GM12865 (cell line): ENCODE measurements at regions not wholly inside any gene's neighbourhood (a gene's known extent, or its start where the extent isn't known, plus 50 kb on each side); places are given as distances from the start of the nearest gene placed in this dataset.
A peak's percentile ranks its signal among the peaks of the same experiment; 100 is the strongest.

Source experiments
- DNase-seq: peaks from one replicate; pipeline ENCODE4 v3.0.0; 2010; ENCODE audit warnings: low read depth
- H3K4me3 ChIP-seq: 2 replicates; pipeline ENCODE4 v1.5.1; 2011; ENCODE audit warnings: mild to moderate bottlenecking, low read depth, low read length, control low read depth
- TF ChIP-seq, protein P1 (sequence below): IDR thresholded peaks from 2 replicates; pipeline ENCODE4 v1.5.1; 2011; ENCODE audit warnings: low read length, control low read depth, low read depth, inconsistent platforms; ENCODE audit not compliant: insufficient read depth; ENCODE audit errors: missing control alignments

DNA sequence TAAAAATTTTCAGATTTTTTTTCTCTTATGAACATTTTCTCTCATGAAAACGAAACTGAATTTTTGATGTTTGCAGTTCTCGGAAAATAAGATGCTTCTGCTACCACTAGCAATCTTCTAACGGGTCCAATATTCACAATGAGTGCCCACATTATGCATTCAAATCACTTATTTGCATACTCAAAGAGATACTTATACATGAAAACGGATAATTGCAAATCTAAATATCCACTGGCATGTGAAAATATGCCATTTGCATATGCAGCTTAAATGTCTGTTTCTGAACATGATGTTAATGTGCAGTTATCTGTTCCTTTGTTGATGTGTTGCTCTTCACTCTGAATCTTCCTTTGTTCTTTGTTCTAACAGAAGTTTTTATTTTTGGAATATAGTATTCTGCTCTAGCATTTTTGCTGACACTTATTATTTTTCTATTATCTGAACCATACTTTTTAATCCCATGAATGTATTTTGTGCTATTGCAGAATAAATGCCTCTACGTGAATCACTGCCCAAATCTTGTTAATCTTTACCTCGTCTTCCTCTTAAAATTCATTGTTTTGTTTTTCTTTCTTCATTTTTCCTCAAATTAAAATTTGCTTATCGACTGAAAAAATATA lies 259.4 kb upstream of the BRINP3 start:
- DNase-seq = no peak

DNA sequence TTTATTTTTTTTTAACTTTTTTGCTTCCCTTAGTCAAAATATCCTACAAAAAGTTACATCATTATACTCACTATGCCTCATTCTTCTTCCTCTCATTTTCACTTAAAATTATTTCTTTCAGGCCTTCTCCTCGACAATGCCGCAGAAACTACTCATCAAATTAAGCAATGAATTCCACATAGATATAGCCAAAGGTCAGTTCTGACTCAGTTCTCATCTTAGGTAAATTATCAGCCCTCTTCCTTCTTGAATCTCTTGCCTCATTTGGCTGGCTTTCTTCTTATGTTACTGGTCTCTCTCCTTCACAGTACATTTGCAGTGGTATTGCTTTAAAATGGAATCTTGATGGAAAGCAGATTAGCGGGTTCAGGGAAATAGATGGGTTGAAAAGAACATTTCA lies 260.7 kb upstream of the BRINP3 start:
- TF ChIP-seq, protein P1, sequence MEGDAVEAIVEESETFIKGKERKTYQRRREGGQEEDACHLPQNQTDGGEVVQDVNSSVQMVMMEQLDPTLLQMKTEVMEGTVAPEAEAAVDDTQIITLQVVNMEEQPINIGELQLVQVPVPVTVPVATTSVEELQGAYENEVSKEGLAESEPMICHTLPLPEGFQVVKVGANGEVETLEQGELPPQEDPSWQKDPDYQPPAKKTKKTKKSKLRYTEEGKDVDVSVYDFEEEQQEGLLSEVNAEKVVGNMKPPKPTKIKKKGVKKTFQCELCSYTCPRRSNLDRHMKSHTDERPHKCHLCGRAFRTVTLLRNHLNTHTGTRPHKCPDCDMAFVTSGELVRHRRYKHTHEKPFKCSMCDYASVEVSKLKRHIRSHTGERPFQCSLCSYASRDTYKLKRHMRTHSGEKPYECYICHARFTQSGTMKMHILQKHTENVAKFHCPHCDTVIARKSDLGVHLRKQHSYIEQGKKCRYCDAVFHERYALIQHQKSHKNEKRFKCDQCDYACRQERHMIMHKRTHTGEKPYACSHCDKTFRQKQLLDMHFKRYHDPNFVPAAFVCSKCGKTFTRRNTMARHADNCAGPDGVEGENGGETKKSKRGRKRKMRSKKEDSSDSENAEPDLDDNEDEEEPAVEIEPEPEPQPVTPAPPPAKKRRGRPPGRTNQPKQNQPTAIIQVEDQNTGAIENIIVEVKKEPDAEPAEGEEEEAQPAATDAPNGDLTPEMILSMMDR = no peak
- DNase-seq = no peak
- H3K4me3 ChIP-seq = no peak overlapping the region

More for the DNA sequence above, 259.4 kb upstream of the BRINP3 start:
- TF ChIP-seq, protein P1 = no peak
- no peak overlapping the region for H3K4me3 ChIP-seq

DNA sequence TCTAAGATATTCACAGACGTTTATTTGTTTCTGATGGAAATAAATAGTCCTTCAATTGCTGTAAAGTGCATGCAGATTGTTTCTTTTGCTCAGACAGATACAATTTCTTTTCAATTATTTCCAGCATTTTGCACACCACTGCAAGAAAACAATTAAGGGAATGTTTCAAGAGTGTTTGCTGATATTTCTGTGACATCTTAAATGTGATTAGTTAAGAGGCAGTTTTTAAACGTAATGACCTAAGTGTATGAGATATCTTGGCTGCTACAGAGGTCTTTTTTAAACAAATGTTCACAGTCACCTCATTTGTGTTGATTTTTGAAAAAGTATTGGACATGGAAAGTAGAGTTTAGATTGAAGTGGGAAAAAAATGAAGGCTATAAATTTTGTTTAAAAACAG lies 262.3 kb upstream of the BRINP3 start:
- TF ChIP-seq, protein P1 = no peak
- no peak for DNase-seq
- H3K4me3 ChIP-seq = no peak overlapping the region

DNA sequence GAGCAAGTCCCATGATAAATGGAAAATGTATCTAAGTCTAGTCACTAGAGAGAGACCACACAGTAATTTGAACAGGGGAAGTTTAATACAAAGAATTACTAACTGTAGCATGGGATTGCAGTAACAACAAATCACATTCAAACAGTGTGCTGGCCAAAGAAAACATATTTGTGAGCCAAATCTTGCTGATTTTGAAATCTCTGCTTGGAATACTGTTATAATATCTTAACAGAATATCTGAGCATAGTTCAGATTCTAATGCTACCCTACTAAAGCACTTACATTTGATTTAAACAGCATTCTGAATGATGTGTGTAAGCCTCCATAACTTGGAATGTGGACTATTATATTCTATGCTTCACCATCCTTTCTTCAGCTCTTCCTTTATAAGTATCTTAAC lies 270.0 kb upstream of the BRINP3 start:
- H3K4me3 ChIP-seq = no peak overlapping the region
- DNase-seq = no peak
- TF ChIP-seq, protein P1 = no peak

DNA sequence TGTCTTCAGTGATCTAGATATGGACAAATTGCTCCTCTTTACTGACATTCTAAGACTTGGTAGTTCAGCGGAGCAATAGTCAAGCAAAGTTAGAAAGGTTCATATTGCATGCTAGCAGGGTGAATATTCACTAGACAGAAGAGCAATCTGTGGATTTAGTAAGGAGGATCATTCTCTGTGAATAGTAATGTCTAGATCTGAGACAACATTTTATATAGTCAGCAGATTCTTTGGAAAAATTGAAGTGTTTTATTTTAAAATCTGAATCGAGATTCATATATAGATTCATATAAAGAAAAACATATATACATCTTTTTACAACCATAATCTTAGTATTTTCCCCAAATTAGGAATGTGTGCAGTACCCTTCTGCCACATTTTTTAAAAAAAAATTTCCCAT lies 274.5 kb upstream of the BRINP3 start:
- no peak overlapping the region for H3K4me3 ChIP-seq
- TF ChIP-seq, protein P1 = no peak
- no peak for DNase-seq

DNA sequence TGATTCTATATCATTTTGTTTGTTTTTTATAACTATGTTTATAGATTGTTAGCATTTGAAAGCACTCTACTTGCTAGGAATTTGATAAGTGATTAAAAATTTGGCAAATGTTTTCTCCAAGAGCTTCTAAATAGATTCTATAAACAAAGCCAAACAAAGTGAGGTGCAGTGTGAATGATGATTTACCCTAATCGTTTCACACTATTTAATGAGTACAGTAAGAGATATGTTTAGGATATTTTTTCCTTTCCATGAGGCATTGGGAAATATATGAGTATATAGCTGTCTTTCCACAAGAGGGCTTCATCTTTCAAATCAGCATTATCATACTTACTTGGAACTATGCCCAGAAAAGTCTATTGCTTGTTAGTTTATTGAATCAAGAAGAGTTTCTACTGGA lies 277.0 kb upstream of the BRINP3 start:
- TF ChIP-seq, protein P1 = no peak
- no peak overlapping the region for H3K4me3 ChIP-seq
- no peak for DNase-seq

DNA sequence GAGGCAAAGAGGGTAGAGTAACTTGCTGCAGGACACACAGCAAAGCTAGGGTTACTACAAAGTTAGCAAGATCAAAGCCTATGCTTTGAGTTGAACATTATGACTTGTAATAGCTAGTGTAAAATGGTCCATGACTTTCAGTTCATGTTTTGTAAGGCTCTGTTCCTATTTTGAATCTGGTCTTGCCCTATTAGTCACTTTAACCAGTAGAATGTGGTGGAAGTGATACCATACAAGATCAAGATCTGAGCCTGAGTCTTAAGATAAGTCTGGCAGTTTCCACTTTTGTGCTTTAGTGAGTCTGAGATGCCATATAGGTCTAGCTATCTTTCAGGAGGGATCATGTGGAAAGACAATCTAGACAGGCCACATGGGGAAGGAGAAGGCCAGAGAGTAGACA lies 282.1 kb upstream of the BRINP3 start:
- DNase-seq = peak; percentile 51
- no peak overlapping the region for H3K4me3 ChIP-seq
- TF ChIP-seq, protein P1 = no peak
